Smooth muscle cell (in vitro differentiated cells): ENCODE measurements at regions not wholly inside any gene's neighbourhood (a gene's known extent, or its start where the extent isn't known, plus 50 kb on each side); places are given as distances from the start of the nearest gene placed in this dataset.

ENCODE experiments used
- DNase-seq: peaks from one replicate; lab custom pipeline; 2025; ENCODE audit not compliant: unreplicated experiment; lab: John Stamatoyannopoulos, UW
- H2AFZ ChIP-seq: fragments of 200-600 bp; sonication (generic); 2 replicates; pipeline ENCODE4 v1.6.0; 2016; ENCODE audit warnings: antibody characterized with exemption, low read depth, mild to moderate bottlenecking
- H3F3A ChIP-seq: fragments of 200-600 bp; sonication (generic); 2 replicates; pipeline ENCODE4 v1.6.0; 2017; ENCODE audit warnings: antibody characterized with exemption, low read depth
- H3K27ac ChIP-seq: fragments of 200-600 bp; sonication (generic); 2 replicates; pipeline ENCODE4 v1.5.1; 2016; ENCODE audit warnings: low read depth, mild to moderate bottlenecking
- H3K27me3 ChIP-seq: fragments of 200-600 bp; sonication (generic); 2 replicates; pipeline ENCODE4 v1.6.1; 2016; ENCODE audit warnings: low read depth, mild to moderate bottlenecking
- H3K36me3 ChIP-seq: fragments of 200-600 bp; sonication (generic); 2 replicates; pipeline ENCODE4 v1.5.1; 2016; ENCODE audit warnings: low read depth
- H3K4me1 ChIP-seq: fragments of 200-600 bp; sonication (generic); 2 replicates; pipeline ENCODE4 v1.5.1; 2016; ENCODE audit warnings: low read depth
- H3K4me2 ChIP-seq: fragments of 200-600 bp; sonication (generic); 2 replicates; pipeline ENCODE4 v1.6.0; 2016; ENCODE audit warnings: mild to moderate bottlenecking
- H3K4me3 ChIP-seq: fragments of 200-600 bp; sonication (generic); 2 replicates; pipeline ENCODE4 v1.5.1; 2016; ENCODE audit warnings: mild to moderate bottlenecking
- H3K79me2 ChIP-seq: fragments of 200-600 bp; sonication (generic); 2 replicates; pipeline ENCODE4 v1.6.0; 2016; ENCODE audit warnings: low read depth, mild to moderate bottlenecking
- H3K9ac ChIP-seq: fragments of 200-600 bp; sonication (generic); 2 replicates; pipeline ENCODE4 v1.6.0; 2016; ENCODE audit warnings: low read depth
- H3K9me3 ChIP-seq: fragments of 200-600 bp; sonication (generic); replicated peaks from 2 replicates; pipeline ENCODE4 v1.5.1; 2016; ENCODE audit warnings: low read depth
- H4K20me1 ChIP-seq: fragments of 200-600 bp; sonication (generic); 2 replicates; pipeline ENCODE4 v1.6.0; 2016; ENCODE audit warnings: low read depth
- CTCF ChIP-seq: fragments of 200-600 bp; sonication (generic); IDR thresholded peaks from 2 replicates; pipeline ENCODE4 v1.5.1; 2017; ENCODE audit warnings: borderline replicate concordance, mild to moderate bottlenecking, antibody characterized with exemption; ENCODE audit not compliant: insufficient read depth, poor library complexity, severe bottlenecking
- WGBS: methylation state at CpG from one replicate; pipeline ENCODE4 v1.1.7; 2016; ENCODE audit warnings: low lambda C conversion rate; 5-methylcytosine and 5-hydroxymethylcytosine counted together

- no peak overlapping the region for H3K9ac ChIP-seq
- no peaks in the 10 kb centered on the region for H3K36me3 ChIP-seq
- TF ChIP-seq CTCF = no peak
- H3K4me1 ChIP-seq = no peaks in the 10 kb centered on the region
- H2AFZ ChIP-seq = no peak overlapping the region
- no peaks in the 10 kb centered on the region for H3F3A ChIP-seq
- H3K79me2 ChIP-seq = no peaks in the 10 kb centered on the region
- DNase-seq = no peak
- H4K20me1 ChIP-seq = no peaks in the 10 kb centered on the region
- WGBS = 96% methylated on average over 19 of the region's 19 CpGs
- H3K9me3 ChIP-seq = no peaks in the 10 kb centered on the region
- no peak overlapping the region for H3K4me2 ChIP-seq
- no peak overlapping the region for H3K4me3 ChIP-seq
- H3K27me3 ChIP-seq = no peaks in the 10 kb centered on the region
- no peak overlapping the region for H3K27ac ChIP-seq
These were observed 431.8 kb upstream of the SALL3 start for GRCh38 chr18:78547817-78548216.

- TF ChIP-seq CTCF = no peak
- DNase-seq = no peak
- no peaks in the 10 kb centered on the region for H4K20me1 ChIP-seq
- no peaks in the 10 kb centered on the region for H3K27me3 ChIP-seq
- no peaks in the 10 kb centered on the region for H3K4me1 ChIP-seq
- H3K4me3 ChIP-seq = no peak overlapping the region
- no peaks in the 10 kb centered on the region for H3K79me2 ChIP-seq
- 94% methylated on average over 23 of the region's 30 CpGs for WGBS
- no peaks in the 10 kb centered on the region for H3F3A ChIP-seq
- H3K9ac ChIP-seq = no peak overlapping the region
- no peak overlapping the region for H3K4me2 ChIP-seq
- no peak overlapping the region for H3K27ac ChIP-seq
- no peaks in the 10 kb centered on the region for H3K9me3 ChIP-seq
- no peaks in the 10 kb centered on the region for H3K36me3 ChIP-seq
- H2AFZ ChIP-seq = no peak overlapping the region
These were observed 431.2 kb upstream of the SALL3 start for GRCh38 chr18:78548261-78549058.

GRCh38 chr18:78549971-78550370 is 429.6 kb upstream of the SALL3 start:
- Histone ChIP-seq H3K36me3 (no peaks in the 10 kb centered on the region), H3K4me3 (no peak overlapping the region), H3K9ac (no peak overlapping the region), H4K20me1 (no peaks in the 10 kb centered on the region), H3K9me3 (no peaks in the 10 kb centered on the region), H3K4me1 (no peaks in the 10 kb centered on the region), H2AFZ (no peak overlapping the region), H3K27ac (no peak overlapping the region), H3K27me3 (no peaks in the 10 kb centered on the region), H3K4me2 (no peak overlapping the region), H3F3A (no peaks in the 10 kb centered on the region), H3K79me2 (no peaks in the 10 kb centered on the region)
- no peak for TF ChIP-seq CTCF
- 94% methylated on average over 8 of the region's 8 CpGs for WGBS
- no peak for DNase-seq
